Transverse colon (tissue), 3 donors: ENCODE measurements at regions not wholly inside any gene's neighbourhood (a gene's known extent, or its start where the extent isn't known, plus 50 kb on each side); places are given as distances from the start of the nearest gene placed in this dataset.

Source experiments
- POLR2A ChIP-seq: fragments of 450-650 bp; IDR thresholded peaks from one replicate; pipeline ENCODE4 v1.6.1; 2016; ENCODE audit warnings: antibody characterized with exemption, mild to moderate bottlenecking, moderate library complexity
- POLR2AphosphoS5 ChIP-seq, 3 donors: sonication (generic); formaldehyde crosslinking; IDR thresholded peaks; one replicate each; pipeline ENCODE4 v1.6.1; 2016; ENCODE audit warnings: antibody characterized with exemption in 3 of 3

DNA sequence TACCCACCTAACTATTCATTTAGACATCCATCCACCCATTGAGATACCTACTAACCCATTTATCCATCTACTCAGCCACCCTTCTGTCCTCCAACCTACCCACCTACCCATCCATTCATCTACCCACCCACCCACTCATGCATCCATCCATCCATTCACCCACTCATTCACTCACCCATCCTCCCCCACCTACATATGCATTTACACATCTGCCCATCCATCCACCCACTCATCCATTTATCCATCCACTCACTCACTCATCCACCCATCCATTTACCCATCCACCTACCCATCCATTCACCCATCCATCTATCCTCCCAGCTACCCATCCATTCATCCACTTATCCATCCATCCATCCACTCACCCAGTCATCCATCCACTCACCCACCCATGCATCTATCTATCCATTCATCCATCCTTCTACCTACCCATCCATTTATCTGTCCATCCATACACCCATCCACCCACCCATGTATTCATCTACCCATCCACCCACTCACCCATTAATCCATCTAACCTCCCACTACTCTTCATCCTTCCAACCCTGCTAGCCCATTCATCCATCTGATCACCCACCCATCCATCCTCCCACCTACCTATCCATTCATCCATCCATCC is 378.7 kb downstream of the CTTN start:
- no peak for TF ChIP-seq POLR2A
- TF ChIP-seq POLR2AphosphoS5 (IDR thresholded peaks at IDR 0.05): no peak
